Activated naive CD8-positive, alpha-beta T cell treated with anti-CD3 and anti-CD28 coated beads, Interleukin-2, amount 50 U/mL, for 16 hours (primary cell): ENCODE measurements at regions not wholly inside any gene's neighbourhood (a gene's known extent, or its start where the extent isn't known, plus 50 kb on each side); places are given as distances from the start of the nearest gene placed in this dataset.
"Not testable (repeated sequence)": the region's sequence is repeated elsewhere in the genome, so short reads cannot be mapped to it uniquely, and the experiment has no call there.

Experiments
- DNase-seq: peaks from one replicate; pipeline ENCODE4 v3.0.0-alpha.2; 2020; ENCODE audit warnings: low read depth, low spot score

- DNase-seq, result not testable (repeated sequence)
Observed at GRCh38 chr11:116338500-116338899, 434.3 kb downstream of the BUD13 start.

- no peak for DNase-seq
Observed at GRCh38 chr11:116336540-116336939, 436.2 kb downstream of the BUD13 start.

GRCh38 chr11:116335891-116336290, 436.9 kb downstream of the BUD13 start:
- DNase-seq, result no peak

- DNase-seq, result no peak
Observed at GRCh38 chr11:116335078-116335477, 437.7 kb downstream of the BUD13 start.

- DNase-seq, result no peak
Observed at GRCh38 chr11:116334596-116334995, 438.2 kb downstream of the BUD13 start.

- no peak for DNase-seq
Observed at GRCh38 chr11:116333001-116333535, 439.7 kb downstream of the BUD13 start.

- DNase-seq, result no peak
Observed at GRCh38 chr11:116332391-116332790, 440.4 kb downstream of the BUD13 start.

- DNase-seq, result no peak
Observed at GRCh38 chr11:116331381-116331780, 441.4 kb downstream of the BUD13 start.

- no peak for DNase-seq
Observed at GRCh38 chr11:116330439-116331185, 442.2 kb downstream of the BUD13 start.

GRCh38 chr11:116329354-116330090, 443.3 kb downstream of the BUD13 start:
- no peak for DNase-seq

GRCh38 chr11:116328851-116329250, 443.9 kb downstream of the BUD13 start:
- DNase-seq, result no peak

GRCh38 chr11:116328391-116328790, 444.4 kb downstream of the BUD13 start:
- DNase-seq, result no peak

GRCh38 chr11:116326146-116326545, 446.6 kb downstream of the BUD13 start:
- DNase-seq, result no peak

- DNase-seq, result no peak
Observed at GRCh38 chr11:116325247-116325646, 447.5 kb downstream of the BUD13 start.

GRCh38 chr11:116324077-116324476, 448.7 kb downstream of the BUD13 start:
- DNase-seq, result not testable (repeated sequence)

GRCh38 chr11:116317212-116317611, 455.6 kb downstream of the BUD13 start:
- no peak for DNase-seq

- DNase-seq, result no peak
Observed at GRCh38 chr11:116314006-116314405, 458.8 kb downstream of the BUD13 start.

GRCh38 chr11:116312570-116313391, 460.0 kb downstream of the BUD13 start:
- DNase-seq, result no peak

- no peak for DNase-seq
Observed at GRCh38 chr11:116311206-116311605, 461.6 kb downstream of the BUD13 start.

- no peak for DNase-seq
Observed at GRCh38 chr11:116310698-116311097, 462.1 kb downstream of the BUD13 start.

- DNase-seq, result no peak
Observed at GRCh38 chr11:116310226-116310625, 462.6 kb downstream of the BUD13 start.

- no peak for DNase-seq
Observed at GRCh38 chr11:116309446-116309845, 463.3 kb downstream of the BUD13 start.
